Kidney epithelial cell (primary cell): ENCODE measurements at regions not wholly inside any gene's neighbourhood (a gene's known extent, or its start where the extent isn't known, plus 50 kb on each side); places are given as distances from the start of the nearest gene placed in this dataset.

Experiments used
- DNase-seq: peaks from one replicate; pipeline ENCODE4 v3.0.0-alpha.2; 2010; ENCODE audit warnings: low read depth
- H3K27me3 ChIP-seq: 2 replicates; pipeline ENCODE4 v1.6.0; 2011; ENCODE audit warnings: low read length; ENCODE audit not compliant: control insufficient read depth, insufficient read depth
- H3K36me3 ChIP-seq: 2 replicates; pipeline ENCODE4 v1.5.1; 2011; ENCODE audit warnings: low read length; ENCODE audit not compliant: control insufficient read depth, insufficient read depth
- H3K4me3 ChIP-seq: 2 replicates; pipeline ENCODE4 v1.5.1; 2011; ENCODE audit warnings: low read depth, mild to moderate bottlenecking, control low read depth, low read length
- TF ChIP-seq, protein P1 (sequence below): IDR thresholded peaks from 2 replicates; pipeline ENCODE4 v1.5.1; 2011; ENCODE audit warnings: mild to moderate bottlenecking, moderate library complexity, low read length, control low read depth, inconsistent platforms; ENCODE audit not compliant: insufficient read depth, poor library complexity, severe bottlenecking

DNA sequence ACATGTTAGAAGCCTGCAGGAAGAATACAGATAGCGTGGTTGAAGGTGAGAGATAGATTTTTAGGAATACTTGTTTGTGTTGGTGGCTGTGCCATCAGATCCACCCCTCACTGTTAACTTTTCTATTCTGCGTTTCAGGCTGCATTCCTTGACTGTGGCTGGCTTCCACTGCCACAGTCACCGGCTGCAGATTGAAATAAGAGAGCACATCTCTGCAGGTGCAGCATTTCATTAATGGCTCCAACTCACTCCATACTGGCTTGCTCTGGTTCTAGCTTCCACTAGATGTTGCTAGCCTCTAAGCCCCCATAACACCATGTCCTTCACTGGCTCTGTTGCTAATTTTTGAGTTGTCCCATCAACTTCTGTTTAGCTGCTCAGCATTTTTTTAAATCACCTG lies 286.5 kb downstream of the CPS1 start:
- no peak overlapping the region for H3K4me3 ChIP-seq
- H3K27me3 ChIP-seq, result no peaks in the 10 kb centered on the region
- TF ChIP-seq, protein P1, sequence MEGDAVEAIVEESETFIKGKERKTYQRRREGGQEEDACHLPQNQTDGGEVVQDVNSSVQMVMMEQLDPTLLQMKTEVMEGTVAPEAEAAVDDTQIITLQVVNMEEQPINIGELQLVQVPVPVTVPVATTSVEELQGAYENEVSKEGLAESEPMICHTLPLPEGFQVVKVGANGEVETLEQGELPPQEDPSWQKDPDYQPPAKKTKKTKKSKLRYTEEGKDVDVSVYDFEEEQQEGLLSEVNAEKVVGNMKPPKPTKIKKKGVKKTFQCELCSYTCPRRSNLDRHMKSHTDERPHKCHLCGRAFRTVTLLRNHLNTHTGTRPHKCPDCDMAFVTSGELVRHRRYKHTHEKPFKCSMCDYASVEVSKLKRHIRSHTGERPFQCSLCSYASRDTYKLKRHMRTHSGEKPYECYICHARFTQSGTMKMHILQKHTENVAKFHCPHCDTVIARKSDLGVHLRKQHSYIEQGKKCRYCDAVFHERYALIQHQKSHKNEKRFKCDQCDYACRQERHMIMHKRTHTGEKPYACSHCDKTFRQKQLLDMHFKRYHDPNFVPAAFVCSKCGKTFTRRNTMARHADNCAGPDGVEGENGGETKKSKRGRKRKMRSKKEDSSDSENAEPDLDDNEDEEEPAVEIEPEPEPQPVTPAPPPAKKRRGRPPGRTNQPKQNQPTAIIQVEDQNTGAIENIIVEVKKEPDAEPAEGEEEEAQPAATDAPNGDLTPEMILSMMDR, result no peak
- no peaks in the 10 kb centered on the region for H3K36me3 ChIP-seq
- DNase-seq, result no peak

DNA sequence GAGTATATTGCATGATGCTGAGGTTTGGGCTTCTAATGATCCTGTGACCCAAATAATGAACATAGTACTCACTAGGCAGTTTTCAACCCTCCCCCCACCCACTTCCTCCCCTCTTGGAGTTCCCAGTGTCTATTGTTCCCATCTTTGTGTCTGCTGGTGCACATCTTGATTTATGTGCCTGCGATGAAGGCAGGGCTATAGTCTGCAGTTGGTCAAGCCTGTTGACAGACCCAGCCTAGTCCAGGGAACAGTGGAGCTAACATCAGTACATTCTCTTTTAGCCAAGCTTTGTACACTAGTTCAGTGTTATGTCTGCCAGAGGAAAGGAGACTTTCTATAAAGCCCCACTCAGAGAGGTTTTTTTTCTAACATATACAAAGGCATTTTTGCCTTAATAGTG lies 287.6 kb downstream of the CPS1 start:
- TF ChIP-seq, protein P1, result no peak
- no peaks in the 10 kb centered on the region for H3K27me3 ChIP-seq
- no peaks in the 10 kb centered on the region for H3K36me3 ChIP-seq
- no peak overlapping the region for H3K4me3 ChIP-seq
- no peak for DNase-seq

DNA sequence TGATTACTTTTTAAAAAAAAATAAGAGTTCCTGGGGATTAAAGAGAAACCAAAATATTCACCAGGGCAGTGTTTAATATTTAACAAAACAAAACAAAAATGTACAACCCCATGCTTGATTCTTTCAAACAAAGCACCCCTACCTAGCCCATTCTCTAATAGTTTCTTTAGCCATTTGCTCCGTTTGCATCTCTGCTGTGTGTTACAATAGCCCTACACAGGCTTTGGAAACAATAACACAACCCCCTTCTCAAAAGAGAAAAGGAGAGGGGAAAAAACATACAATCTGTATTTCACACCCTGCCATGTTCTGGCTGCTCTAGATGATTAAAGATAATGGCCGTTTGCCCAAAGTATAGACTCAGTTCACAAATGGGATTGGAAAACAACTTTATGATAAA lies 302.9 kb downstream of the CPS1 start:
- Histone ChIP-seq H3K27me3 (no peaks in the 10 kb centered on the region), H3K4me3 (no peak overlapping the region), H3K36me3 (no peaks in the 10 kb centered on the region)
- TF ChIP-seq, protein P1, result no peak
- DNase-seq, result no peak

DNA sequence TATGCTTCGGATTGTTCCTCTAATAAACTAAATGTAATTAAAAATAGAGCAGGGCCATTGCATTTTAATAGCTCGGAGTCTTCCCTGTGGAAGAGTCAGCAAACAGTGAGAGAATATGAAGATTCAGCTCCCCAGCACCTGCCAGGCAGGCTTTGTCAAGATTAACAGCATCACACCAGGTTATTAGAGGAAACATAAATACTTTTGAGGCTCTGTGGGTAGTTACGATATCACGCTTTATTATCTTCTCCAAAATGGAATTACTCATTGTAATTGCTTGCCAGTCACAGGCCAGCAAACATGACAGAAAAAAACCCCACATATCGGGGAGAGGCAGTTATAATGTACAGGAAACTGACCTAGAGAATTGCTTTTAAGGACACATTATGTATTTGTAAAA lies 303.9 kb downstream of the CPS1 start:
- TF ChIP-seq, protein P1, result no peak
- no peaks in the 10 kb centered on the region for H3K36me3 ChIP-seq
- no peak overlapping the region for H3K4me3 ChIP-seq
- no peaks in the 10 kb centered on the region for H3K27me3 ChIP-seq
- DNase-seq, result no peak

DNA sequence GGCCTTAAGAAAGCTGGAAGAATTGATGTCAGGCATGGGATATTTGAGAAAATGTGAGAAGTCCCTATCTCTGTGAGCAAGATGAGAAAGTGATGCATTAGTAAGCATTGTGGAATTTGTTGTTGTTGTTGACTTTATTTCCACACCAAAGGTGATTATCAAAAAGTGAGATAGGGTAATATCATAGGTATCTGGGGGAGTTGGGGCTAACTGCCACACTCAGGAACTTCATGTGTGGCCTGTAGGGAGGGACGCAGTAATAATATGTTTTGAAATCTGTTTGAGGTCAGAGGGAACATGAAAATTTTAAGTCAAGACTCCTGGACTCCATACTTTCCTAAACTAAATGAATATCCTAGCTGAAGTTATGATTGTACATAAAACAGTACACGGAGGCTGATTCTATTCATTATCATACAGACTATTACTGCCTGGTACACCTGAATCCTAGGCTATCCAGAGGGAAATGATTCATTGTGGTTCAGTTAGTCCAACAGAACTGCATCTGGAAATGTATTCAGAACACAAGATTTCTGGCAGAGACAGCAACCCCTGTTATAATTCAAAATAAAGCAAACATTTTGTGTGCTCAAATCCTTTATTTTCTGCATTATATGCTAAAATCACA lies 304.8 kb downstream of the CPS1 start:
- no peaks in the 10 kb centered on the region for H3K27me3 ChIP-seq
- TF ChIP-seq, protein P1, result no peak
- H3K36me3 ChIP-seq, result no peaks in the 10 kb centered on the region
- no peak overlapping the region for H3K4me3 ChIP-seq
- no peak for DNase-seq

DNA sequence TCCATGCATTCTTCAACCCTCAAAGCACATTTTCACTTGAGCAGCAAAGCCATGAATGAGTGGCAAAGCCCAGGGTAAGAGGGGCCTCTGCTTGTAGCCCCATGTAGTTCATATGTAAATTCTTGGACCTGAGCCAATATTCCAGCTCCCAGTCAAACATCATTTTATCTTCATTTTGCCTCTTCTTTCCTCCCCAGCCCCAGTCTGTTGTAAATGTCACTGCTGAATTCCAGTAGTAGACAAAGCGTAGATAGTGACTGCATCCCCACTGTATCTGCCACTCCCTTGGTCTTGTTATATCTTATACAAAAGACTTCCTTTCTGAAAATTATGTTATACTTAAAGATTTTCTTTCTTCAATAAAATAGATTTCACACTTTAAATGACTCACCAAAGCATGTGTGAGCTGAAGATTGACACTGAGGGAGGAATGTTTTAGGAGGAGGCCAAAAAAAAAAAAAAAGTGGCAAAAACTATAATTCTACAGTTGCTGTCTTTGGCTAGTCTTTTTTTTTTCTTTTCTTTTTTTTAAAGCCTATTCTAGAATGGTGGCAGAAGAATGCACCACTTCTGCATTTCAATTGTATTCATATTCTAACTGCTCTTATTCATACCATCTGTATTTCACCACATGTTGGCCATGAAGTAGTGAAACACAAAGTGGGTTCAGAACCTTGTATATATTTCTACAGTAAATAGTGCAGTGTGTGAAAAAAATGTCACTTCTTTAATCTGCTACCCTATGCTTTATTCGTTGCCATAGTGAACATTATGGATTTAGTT lies 306.1 kb downstream of the CPS1 start:
- TF ChIP-seq, protein P1, result no peak
- H3K4me3 ChIP-seq, result no peak overlapping the region
- no peaks in the 10 kb centered on the region for H3K36me3 ChIP-seq
- DNase-seq, result no peak
- no peaks in the 10 kb centered on the region for H3K27me3 ChIP-seq
